Limb (tissue), 2 donors: ENCODE measurements at regions not wholly inside any gene's neighbourhood (a gene's known extent, or its start where the extent isn't known, plus 50 kb on each side); places are given as distances from the start of the nearest gene placed in this dataset.
"Not testable (repeated sequence)": the region's sequence is repeated elsewhere in the genome, so short reads cannot be mapped to it uniquely, and the experiment has no call there.

ENCODE experiments used
- DNase-seq, 2 donors: peaks; one replicate each; pipeline ENCODE4 v3.0.0-alpha.2; 2016; ENCODE audit errors: extremely low spot score in 2 of 2

DNA sequence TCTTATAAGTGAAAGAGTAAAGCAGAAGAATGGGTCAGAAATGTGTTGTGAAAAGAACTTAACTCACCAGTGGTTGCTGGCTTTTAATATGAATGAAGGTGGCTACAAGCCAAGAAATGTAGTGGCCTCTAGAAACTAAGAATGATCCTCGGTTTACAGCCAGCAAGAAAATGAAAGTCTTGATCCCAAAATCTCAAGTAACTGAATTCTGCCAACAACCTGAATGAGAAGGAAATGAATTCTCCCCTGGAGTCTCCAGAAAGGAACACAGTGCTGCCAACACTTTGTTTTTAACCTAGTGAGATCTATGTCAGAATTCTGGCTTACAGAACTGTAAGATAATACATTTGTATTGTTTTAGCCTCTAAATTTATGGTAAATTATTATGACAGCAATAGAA is 193.0 kb downstream of the FZD1 start:
- DNase-seq: peak in 1 of 2 donors; percentile 24

DNA sequence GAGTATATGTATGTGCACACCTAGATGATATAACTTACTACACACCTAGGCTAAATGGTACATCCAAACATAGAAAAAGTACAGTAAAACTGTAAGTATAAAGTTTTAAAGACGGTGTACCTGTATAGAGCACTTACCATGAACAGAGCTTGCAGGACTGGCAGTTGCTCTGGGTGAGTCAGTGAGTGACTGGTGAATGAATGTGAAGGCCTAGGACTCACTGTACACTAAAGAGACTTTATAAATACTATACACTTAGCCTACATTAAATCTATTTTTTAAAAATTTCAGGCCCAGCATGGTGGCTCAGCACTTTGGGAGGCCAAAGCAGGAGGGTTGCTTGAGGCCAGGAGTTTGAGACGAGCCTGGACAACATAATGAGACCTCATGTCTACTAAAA is 195.3 kb downstream of the FZD1 start:
- DNase-seq: no peak

DNA sequence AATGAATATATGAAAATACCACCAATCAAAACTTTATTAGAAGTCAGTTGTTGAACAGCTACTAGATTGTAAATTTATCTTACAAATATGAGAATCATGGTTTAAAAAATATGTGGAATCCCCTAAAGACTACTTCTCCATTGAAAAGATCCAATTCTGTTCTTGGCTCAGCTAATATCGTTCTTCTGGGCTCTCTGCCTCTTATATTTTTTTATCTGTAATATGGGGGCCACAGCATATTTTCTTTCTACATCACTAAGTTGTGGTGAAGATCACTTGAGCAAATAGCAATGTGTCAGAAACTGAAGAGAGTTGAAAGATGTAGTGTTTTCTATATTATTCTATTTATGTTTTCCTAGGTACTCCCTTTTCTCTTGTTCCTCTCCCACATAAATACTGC is 198.1 kb downstream of the FZD1 start:
- no peak for DNase-seq

GRCh38 chr7:91463330-91463729 is 199.1 kb downstream of the FZD1 start:
- DNase-seq: no peak

- DNase-seq: no peak
Observed at GRCh38 chr7:91465595-91466061, 201.4 kb downstream of the FZD1 start.

DNA sequence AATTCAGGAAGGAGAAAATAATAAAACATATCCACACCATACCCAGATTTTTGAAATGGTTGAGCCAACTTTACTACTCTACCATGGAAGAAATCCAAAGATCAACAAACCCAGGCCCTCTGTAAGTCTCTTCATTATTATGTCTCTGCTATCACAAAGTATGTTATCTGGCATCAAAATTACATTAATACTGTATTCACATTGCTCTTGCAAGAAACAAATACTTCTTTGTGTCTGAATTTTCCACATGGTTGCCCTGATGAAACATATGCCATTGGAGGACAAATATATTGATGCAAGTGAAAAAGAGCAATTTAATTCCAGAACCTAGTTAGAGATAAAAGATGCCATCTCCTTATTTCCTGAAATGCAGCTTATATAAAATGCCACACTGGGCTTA is 204.0 kb downstream of the FZD1 start:
- DNase-seq: no peak

DNA sequence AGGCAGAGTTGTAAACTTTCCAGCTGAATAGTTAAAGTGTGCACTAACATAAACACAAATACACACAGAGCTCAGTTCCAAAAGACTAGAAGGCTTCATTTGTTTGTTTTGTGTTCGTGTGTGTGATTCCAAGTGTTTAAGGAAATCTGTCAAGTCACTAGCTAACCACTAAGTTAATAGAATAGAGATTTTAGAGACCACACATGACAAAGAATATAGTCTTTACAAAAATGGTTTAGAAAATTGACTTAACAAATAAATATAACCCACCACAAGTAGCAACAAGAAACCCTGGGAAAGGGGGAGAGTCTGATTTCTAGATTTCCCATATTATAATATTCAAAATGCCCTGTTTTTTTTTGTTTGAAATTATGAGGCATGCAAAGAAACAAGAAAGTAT is 209.4 kb downstream of the FZD1 start:
- no peak for DNase-seq

DNA sequence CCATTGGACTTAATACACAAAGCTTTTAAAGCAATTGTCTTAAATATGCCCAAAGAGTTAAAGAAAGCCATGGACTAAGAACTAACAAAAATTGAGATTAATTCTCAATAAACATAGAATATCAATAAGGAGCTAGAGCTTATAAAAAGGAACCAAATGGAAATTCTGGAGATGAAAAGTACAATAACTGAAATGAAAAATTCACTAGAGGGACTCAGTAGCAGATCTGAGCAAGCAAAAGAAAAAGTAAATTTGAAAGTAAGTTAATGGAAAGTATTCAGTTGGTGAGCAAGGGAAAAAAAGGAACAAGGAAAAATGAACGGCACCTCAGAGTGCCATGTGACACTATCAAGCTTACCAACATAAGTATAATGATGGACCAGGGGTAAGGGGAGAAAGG is 209.8 kb downstream of the FZD1 start:
- DNase-seq: no peak

DNA sequence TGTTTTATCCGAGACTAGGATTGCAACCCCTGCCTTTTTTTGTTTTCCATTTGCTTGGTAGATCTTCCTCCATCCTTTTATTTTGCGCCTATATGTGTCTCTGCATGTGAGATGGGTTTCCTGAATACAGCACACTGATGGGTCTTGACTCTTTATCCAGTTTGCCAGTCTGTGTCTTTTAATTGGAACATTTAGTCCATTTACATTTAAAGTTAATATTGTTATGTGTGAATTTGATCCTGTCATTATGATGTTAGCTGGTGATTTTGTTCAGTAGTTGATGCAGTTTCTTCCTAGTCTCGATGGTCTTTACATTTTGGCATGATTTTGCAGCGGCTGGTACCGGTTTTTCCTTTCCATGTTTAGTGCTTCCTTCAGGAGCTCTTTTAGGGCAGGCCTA is 216.2 kb downstream of the FZD1 start:
- not testable (repeated sequence) for DNase-seq

DNA sequence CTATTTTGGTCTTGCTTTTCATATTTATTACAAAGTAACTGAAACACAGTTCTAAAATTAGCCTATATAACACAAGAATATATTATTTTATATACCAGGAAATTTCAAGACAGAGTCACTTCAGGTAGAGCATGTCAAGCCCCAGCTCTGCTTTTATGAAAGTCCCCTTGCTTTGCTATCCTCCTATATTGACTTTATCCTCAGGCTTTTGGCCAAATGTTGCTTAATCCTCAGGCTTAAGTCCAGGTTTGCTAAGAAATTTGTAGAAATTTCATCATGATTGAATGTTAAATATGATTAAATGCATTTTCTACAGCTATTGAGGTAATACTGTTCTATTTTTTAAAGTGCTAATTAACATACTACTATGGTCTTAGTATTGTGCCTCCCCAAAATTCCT is 227.6 kb downstream of the FZD1 start:
- DNase-seq: no peak

- no peak for DNase-seq
Observed at GRCh38 chr7:91492317-91492716, 228.1 kb downstream of the FZD1 start.

- DNase-seq: no peak
Observed at GRCh38 chr7:91492773-91493172, 228.5 kb downstream of the FZD1 start.

- DNase-seq: no peak
Observed at GRCh38 chr7:91494450-91494849, 230.2 kb downstream of the FZD1 start.

- DNase-seq: no peak
Observed at GRCh38 chr7:91496251-91496820, 232.1 kb downstream of the FZD1 start.

DNA sequence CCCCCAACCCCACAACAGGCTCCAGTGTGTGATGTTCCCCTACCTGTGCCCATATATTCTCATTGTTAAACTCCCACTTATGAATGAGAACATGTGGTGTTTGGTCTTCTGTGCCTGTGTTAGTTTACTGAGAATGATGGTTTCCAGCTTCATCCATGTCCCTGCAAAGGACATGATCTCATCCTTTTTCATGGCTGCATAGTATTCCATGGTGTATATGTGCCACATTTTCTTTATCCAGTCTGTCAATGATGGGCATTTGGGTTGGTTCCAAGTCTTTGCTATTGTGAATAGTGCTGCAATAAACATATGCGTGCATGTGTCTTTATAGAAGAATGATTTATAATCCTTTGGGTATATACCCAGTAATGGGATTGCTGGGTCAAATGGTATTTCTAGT is 233.0 kb downstream of the FZD1 start:
- not testable (repeated sequence) for DNase-seq

DNA sequence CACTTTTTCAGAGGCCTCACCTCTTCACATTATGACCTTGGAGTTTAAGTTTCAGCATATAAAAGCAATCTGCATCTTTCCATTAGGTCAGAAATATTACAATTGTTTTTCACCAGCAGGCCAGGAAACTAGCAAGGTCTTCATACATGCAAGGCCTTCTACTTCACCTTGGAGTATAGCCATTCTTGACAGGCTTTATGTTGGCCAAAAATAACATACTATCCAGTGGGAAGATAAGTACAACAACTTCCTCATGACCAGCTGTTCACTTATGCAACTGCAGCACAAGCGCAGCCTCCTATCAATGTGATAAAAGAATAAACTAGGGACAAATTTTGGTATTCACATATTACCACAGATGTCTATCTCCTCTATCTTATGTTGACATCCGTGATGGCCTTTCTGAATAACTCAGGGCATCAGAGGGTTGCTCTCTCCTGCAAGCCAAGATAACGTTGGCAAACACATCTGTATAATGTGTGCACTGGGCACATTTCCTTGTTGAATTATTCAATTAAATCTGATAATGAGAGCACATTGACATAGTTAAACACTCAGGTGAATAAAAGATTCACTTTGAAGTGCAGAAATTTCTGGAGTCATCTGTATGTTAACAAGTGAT is 239.8 kb downstream of the FZD1 start:
- DNase-seq: no peak

DNA sequence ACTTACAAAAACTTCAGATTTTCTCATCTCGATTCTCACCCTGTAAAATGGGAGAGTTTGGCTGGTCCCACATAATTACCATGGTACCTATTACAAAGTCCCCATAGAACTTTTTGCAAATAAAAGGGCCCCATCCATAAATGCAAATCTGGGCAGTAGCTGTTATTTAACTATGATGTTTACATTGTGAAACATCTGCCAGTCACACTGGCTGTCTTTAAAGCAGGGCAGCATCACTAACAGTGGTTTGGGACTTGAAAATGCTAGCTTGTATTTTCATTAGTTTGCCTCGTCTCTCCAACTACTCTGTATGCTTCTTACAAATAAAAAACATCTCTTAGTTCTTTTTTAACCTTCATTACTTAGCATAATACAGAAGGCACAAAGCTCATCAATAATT is 240.7 kb downstream of the FZD1 start:
- DNase-seq: no peak

DNA sequence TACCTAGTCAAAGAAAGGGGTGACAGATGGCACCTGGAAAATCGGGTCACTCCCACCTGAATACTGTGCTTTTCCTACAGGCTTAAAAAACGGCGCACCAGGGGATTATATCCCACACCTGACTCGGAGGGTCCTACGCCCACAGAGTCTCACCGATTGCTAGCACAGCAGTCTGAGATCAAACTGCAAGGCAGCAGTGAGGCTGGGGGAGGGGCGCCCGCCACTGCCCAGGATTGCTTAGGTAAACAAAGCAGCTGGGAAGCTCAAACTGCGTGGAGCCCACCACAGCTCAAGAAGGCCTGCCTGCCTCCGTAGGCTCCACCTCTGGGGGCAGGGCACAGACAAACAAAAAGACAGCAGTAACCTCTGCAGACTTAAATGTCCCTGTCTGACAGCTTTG is 242.7 kb downstream of the FZD1 start:
- not testable (repeated sequence) for DNase-seq

GRCh38 chr7:91511861-91512260 is 247.6 kb downstream of the FZD1 start:
- DNase-seq: not testable (repeated sequence)

GRCh38 chr7:91512958-91513357 is 248.7 kb downstream of the FZD1 start:
- no peak for DNase-seq

- no peak for DNase-seq
Observed at GRCh38 chr7:91514591-91514990, 250.4 kb downstream of the FZD1 start.

- no peak for DNase-seq
Observed at GRCh38 chr7:91515961-91516360, 251.7 kb downstream of the FZD1 start.

DNA sequence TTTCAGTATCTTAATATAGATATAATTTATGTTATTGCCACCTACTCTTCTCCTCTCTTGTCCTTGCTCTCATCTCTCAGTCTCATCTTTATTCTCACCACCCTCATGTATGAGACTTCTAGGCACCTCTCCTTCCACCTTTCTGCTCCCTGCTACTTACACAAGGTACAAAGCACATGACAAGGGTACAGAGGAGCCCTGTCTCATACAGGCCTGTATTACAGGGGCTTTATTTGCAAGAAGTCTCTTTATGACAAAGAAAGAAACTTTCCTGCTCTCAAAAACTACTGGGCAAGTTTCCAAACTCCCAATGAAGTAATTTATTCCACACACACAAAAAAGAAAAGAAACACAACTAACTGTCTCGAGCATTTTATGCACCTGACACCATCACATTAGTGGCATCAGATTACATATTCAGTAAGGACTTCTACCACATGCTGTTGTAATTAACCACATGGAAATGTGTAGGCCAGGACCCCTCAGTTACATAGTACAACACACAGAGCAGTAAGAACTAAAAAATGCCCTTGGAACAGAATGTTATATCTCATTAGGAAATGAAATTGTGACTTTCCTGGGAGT is 253.1 kb downstream of the FZD1 start:
- DNase-seq: peak in 1 of 2 donors; percentile 46
